ENCODE measurements at regions not wholly inside any gene's neighbourhood (a gene's known extent, or its start where the extent isn't known, plus 50 kb on each side); places are given as distances from the start of the nearest gene placed in this dataset.

DNA sequence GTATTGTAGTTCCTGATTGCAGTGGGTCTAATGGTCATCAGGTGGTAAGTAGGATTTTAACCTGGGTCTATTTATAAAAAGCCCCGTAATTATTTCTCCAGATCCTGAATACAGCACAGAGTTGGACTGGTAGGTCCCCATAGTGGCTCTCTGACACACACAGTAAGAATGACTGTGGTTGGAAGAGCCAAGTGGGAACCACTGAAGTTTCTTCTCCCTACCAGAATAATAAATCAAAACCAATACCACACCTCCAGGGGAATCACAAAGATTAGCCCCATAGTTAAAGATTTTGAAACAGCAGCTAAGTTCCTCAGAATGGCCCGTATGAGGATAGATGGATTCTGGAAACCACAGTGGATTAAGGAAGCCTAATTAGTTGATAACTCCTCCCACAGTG, 68.4 kb upstream of the ZFR start:
- WGBS, 2 donors (ENCODE audit: low coverage in 1 of 2): 75 to 87% methylated on average over 2 of the region's 2 CpGs
- H3K9me3 ChIP-seq: no peaks in the 10 kb centered on the region
- peaks cover 0 to under 1% (median 0%) of the 10 kb centered on the region in 3 donors for H3K4me1 ChIP-seq
- no peak overlapping the region for H3K27ac ChIP-seq
- H3K27me3 ChIP-seq: no peaks in the 10 kb centered on the region
- H3K4me3 ChIP-seq: no peak overlapping the region
- ATAC-seq: no peak
- TF ChIP-seq CTCF (IDR thresholded peaks at IDR 0.05): no peak
- no peak for TF ChIP-seq POLR2A (IDR thresholded peaks at IDR 0.05)
- TF ChIP-seq POLR2AphosphoS5 (IDR thresholded peaks at IDR 0.05): no peak
- TF ChIP-seq EP300 (IDR thresholded peaks at IDR 0.05): no peak
- H3K36me3 ChIP-seq: no peaks in the 10 kb centered on the region

GRCh38 chr5:32511776-32512374, 67.3 kb upstream of the ZFR start:
- Histone ChIP-seq H3K27me3 (no peaks in the 10 kb centered on the region), H3K9me3 (no peaks in the 10 kb centered on the region), H3K4me1 (peaks cover 0 to 11% (median 1%) of the 10 kb centered on the region in 3 donors), H3K4me3 (no peak overlapping the region), H3K36me3 (no peaks in the 10 kb centered on the region), H3K27ac (no peak overlapping the region)
- WGBS, 2 donors (ENCODE audit: low coverage in 1 of 2): 20 to 100% methylated on average over 1 of the region's 9 CpGs
- ATAC-seq: no peak
- no peak for TF ChIP-seq CTCF (IDR thresholded peaks at IDR 0.05)
- TF ChIP-seq POLR2A (IDR thresholded peaks at IDR 0.05): no peak
- no peak for TF ChIP-seq EP300 (IDR thresholded peaks at IDR 0.05)
- TF ChIP-seq POLR2AphosphoS5 (IDR thresholded peaks at IDR 0.05): no peak

DNA sequence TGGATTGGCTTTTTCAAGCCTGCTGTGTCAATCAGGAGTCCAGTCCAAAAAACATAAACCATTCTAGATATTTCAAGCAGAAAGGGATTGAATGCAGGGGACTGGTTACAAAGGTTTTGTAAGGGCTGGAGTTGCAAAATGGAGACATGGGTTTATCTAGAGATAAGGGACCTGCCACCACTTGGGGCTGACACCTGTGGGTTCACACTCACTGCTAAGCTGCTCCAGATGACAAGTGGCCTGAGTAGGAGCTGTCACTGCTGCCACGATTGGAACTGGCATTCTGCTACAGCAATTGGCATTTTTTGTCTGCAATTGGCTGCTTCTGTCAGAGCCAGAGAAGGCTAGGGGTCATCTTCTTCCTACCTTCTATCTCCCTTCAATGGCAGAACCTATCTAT, 66.3 kb upstream of the ZFR start:
- no peak overlapping the region for H3K27ac ChIP-seq
- H3K4me1 ChIP-seq: peaks cover 0 to 22% (median 11%) of the 10 kb centered on the region in 3 donors
- no peaks in the 10 kb centered on the region for H3K27me3 ChIP-seq
- no peak overlapping the region for H3K4me3 ChIP-seq
- no peaks in the 10 kb centered on the region for H3K36me3 ChIP-seq
- ATAC-seq: no peak
- no peak for TF ChIP-seq POLR2A (IDR thresholded peaks at IDR 0.05)
- TF ChIP-seq POLR2AphosphoS5 (IDR thresholded peaks at IDR 0.05): no peak
- no peak for TF ChIP-seq EP300 (IDR thresholded peaks at IDR 0.05)
- TF ChIP-seq CTCF (IDR thresholded peaks at IDR 0.05): no peak
- WGBS, 2 donors (ENCODE audit: low coverage in 1 of 2): 0% methylated on average over 1 of the region's 1 CpG; no CpG with 5 or more reads in 1 of the 2 donors
- no peaks in the 10 kb centered on the region for H3K9me3 ChIP-seq

DNA sequence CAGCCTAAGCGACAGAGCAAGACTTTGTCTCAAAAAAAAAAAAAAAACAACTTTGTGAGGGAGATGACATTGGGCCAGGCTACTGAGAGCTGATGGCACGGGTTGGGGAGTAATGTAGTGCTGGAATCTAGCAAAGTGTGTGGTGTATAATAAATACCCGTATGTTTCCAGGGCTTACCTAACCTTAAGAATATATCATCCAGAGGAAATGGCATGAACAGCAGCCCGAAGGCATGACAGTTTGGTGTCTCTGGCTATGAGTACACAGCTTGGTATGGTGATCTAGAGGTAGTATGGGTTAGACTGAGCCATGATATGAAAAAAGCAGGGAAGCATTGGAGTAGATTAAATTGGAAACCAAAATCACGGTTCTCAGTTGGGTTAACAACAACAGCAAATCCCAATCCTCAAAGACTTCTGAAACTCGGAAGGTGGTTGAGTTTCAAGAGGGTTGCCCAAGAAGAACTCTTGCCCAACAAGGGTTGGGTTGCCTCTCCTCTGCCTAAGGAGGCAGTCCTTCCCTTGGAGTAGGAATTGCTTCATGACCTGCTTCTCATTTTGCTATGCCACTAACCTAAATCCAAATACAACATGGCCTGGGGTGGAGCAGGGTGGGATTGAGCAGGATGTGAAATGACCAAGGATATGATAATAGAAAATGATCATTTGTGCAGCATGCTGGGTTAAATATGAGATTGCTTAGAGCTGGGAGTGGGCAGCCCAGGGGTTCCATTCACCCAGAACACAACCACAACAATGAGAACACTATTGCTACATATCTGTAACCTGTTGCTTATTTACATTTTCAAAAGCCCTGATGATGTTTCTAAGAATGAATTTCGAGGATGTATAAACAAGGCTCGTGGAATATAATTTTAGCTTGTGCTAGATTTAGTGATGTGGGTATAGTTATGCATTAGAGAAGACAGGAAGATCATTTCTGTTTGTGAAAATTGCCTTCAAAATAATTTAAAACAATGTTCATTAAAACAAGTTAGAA, 64.6 kb upstream of the ZFR start:
- WGBS, 2 donors (ENCODE audit: low coverage in 1 of 2): 82 to 88% methylated on average over 6 to 8 of the region's 8 CpGs
- no peak overlapping the region for H3K4me3 ChIP-seq
- no peak for TF ChIP-seq POLR2AphosphoS5 (IDR thresholded peaks at IDR 0.05)
- no peak for TF ChIP-seq CTCF (IDR thresholded peaks at IDR 0.05)
- TF ChIP-seq POLR2A (IDR thresholded peaks at IDR 0.05): no peak
- no peak for TF ChIP-seq EP300 (IDR thresholded peaks at IDR 0.05)

More for the DNA sequence above, 64.6 kb upstream of the ZFR start:
- Histone ChIP-seq H3K4me1 (peaks cover 0 to 39% (median 25%) of the 10 kb centered on the region in 3 donors), H3K9me3 (no peaks in the 10 kb centered on the region), H3K36me3 (no peaks in the 10 kb centered on the region), H3K27ac (no peak overlapping the region), H3K27me3 (no peaks in the 10 kb centered on the region)
- ATAC-seq: no peak
